Esophagus muscularis mucosa (tissue), 4 donors: ENCODE measurements at regions not wholly inside any gene's neighbourhood (a gene's known extent, or its start where the extent isn't known, plus 50 kb on each side); places are given as distances from the start of the nearest gene placed in this dataset.

Experiments
- CTCF ChIP-seq, 3 experiments: fragments of 200-600 bp in 2 of 3; fragments of 450-650 bp in 1 of 3; sonication (generic) in 2 of 3; IDR thresholded peaks; one replicate each; pipeline ENCODE4 v1.5.1; 2017 to 2019; ENCODE audit warnings: antibody characterized with exemption in 3 of 3, mild to moderate bottlenecking in 2 of 3, moderate library complexity in 1 of 3
- EP300 ChIP-seq: sonication (generic); formaldehyde crosslinking; IDR thresholded peaks from one replicate; pipeline ENCODE4 v1.6.1; 2017; ENCODE audit warnings: antibody characterized with exemption
- POLR2A ChIP-seq: fragments of 450-650 bp; IDR thresholded peaks from one replicate; pipeline ENCODE4 v1.6.1; 2017; ENCODE audit warnings: antibody characterized with exemption, moderate library complexity, mild to moderate bottlenecking, low read depth
- POLR2AphosphoS5 ChIP-seq, 2 donors: sonication (generic); formaldehyde crosslinking; IDR thresholded peaks; one replicate each; pipeline ENCODE4 v1.6.1; 2017; ENCODE audit warnings: antibody characterized with exemption in 2 of 2

GRCh38 chr3:69463531-69463930 lies 77.6 kb upstream of the FRMD4B start:
- TF ChIP-seq CTCF (IDR thresholded peaks at IDR 0.05) (no peak), POLR2A (no peak), POLR2AphosphoS5 (IDR thresholded peaks at IDR 0.05) (no peak), EP300 (no peak)
